ENCODE measurements at regions not wholly inside any gene's neighbourhood (a gene's known extent, or its start where the extent isn't known, plus 50 kb on each side); places are given as distances from the start of the nearest gene placed in this dataset.

GRCh38 chr2:41743324-41743723, 304.5 kb upstream of the PKDCC start:
- no peak for TF ChIP-seq POLR2A (IDR thresholded peaks at IDR 0.05)
- no peak for TF ChIP-seq CTCF (IDR thresholded peaks at IDR 0.05)
